Neural crest cell (in vitro differentiated cells): ENCODE measurements at regions not wholly inside any gene's neighbourhood (a gene's known extent, or its start where the extent isn't known, plus 50 kb on each side); places are given as distances from the start of the nearest gene placed in this dataset.

ENCODE experiments used
- DNase-seq: peaks from one replicate; pipeline ENCODE4 v3.0.0; 2021; ENCODE audit warnings: low read depth, mixed read lengths, low spot score
- H3K27ac Mint-ChIP-seq: one replicate; pipeline ENCODE4 v1.8.0; 2021; ENCODE audit warnings: mild to moderate bottlenecking, mixed read lengths; ENCODE audit not compliant: unreplicated experiment
- H3K27me3 Mint-ChIP-seq: 2 replicates; pipeline ENCODE4 v1.8.0; 2021; ENCODE audit warnings: low read depth, mild to moderate bottlenecking, mixed read lengths
- H3K36me3 Mint-ChIP-seq: 2 replicates; pipeline ENCODE4 v1.8.0; 2021; ENCODE audit warnings: low read depth, mild to moderate bottlenecking, mixed read lengths
- H3K4me1 Mint-ChIP-seq: 2 replicates; pipeline ENCODE4 v1.8.0; 2021; ENCODE audit warnings: mixed read lengths
- H3K4me3 Mint-ChIP-seq: one replicate; pipeline ENCODE4 v1.8.0; 2021; ENCODE audit warnings: mild to moderate bottlenecking, mixed read lengths
- H3K9me3 Mint-ChIP-seq: 2 replicates; pipeline ENCODE4 v1.8.0; 2021; ENCODE audit warnings: mixed read lengths
- CTCF ChIP-seq: fragments of 200-600 bp; sonication (generic); conservative IDR thresholded peaks from 2 replicates; pipeline ENCODE4 v1.5.0; 2021; ENCODE audit warnings: antibody characterized with exemption, mild to moderate bottlenecking

- H3K27ac Mint-ChIP-seq = peak overlapping the region; percentile 14
- peaks cover 10% of the 10 kb centered on the region for H3K4me1 Mint-ChIP-seq
- no peak for TF ChIP-seq CTCF
- no peaks in the 10 kb centered on the region for H3K27me3 Mint-ChIP-seq
- no peak overlapping the region for H3K4me3 Mint-ChIP-seq
- H3K9me3 Mint-ChIP-seq = peaks cover 9% of the 10 kb centered on the region
- no peak for DNase-seq
- H3K36me3 Mint-ChIP-seq = peaks cover 11% of the 10 kb centered on the region
Measured at GRCh38 chr6:163757520-163757919, 343.0 kb downstream of the QKI start.

- TF ChIP-seq CTCF = no peak
- Mint-ChIP-seq H3K4me3 (no peak overlapping the region), H3K9me3 (peaks cover 9% of the 10 kb centered on the region), H3K27me3 (no peaks in the 10 kb centered on the region), H3K27ac (no peak overlapping the region), H3K4me1 (peaks cover 18% of the 10 kb centered on the region), H3K36me3 (peaks cover 14% of the 10 kb centered on the region)
- DNase-seq = no peak
Measured at GRCh38 chr6:163756079-163756478, 341.6 kb downstream of the QKI start.

- no peaks in the 10 kb centered on the region for H3K27me3 Mint-ChIP-seq
- H3K36me3 Mint-ChIP-seq = peaks cover 14% of the 10 kb centered on the region
- no peak for DNase-seq
- H3K27ac Mint-ChIP-seq = no peak overlapping the region
- no peak overlapping the region for H3K4me3 Mint-ChIP-seq
- no peak for TF ChIP-seq CTCF
- peaks cover 22% of the 10 kb centered on the region for H3K4me1 Mint-ChIP-seq
- peaks cover 9% of the 10 kb centered on the region for H3K9me3 Mint-ChIP-seq
Measured at GRCh38 chr6:163754866-163755265, 340.3 kb downstream of the QKI start.

GRCh38 chr6:163753430-163753829 lies 338.9 kb downstream of the QKI start:
- no peak for TF ChIP-seq CTCF
- H3K9me3 Mint-ChIP-seq = peaks cover 9% of the 10 kb centered on the region
- H3K36me3 Mint-ChIP-seq = peaks cover 14% of the 10 kb centered on the region

GRCh38 chr6:163752446-163752845 lies 337.9 kb downstream of the QKI start:
- peaks cover 14% of the 10 kb centered on the region for H3K36me3 Mint-ChIP-seq
- no peak for TF ChIP-seq CTCF
- H3K27ac Mint-ChIP-seq = peak overlapping the region; percentile 64
- DNase-seq = no peak
- H3K27me3 Mint-ChIP-seq = no peaks in the 10 kb centered on the region
- no peak overlapping the region for H3K4me3 Mint-ChIP-seq
- H3K9me3 Mint-ChIP-seq = peaks cover 9% of the 10 kb centered on the region
- peaks cover 18% of the 10 kb centered on the region for H3K4me1 Mint-ChIP-seq

More at GRCh38 chr6:163753430-163753829, 338.9 kb downstream of the QKI start:
- DNase-seq = no peak
- Mint-ChIP-seq H3K4me3 (no peak overlapping the region), H3K4me1 (peaks cover 22% of the 10 kb centered on the region), H3K27me3 (no peaks in the 10 kb centered on the region), H3K27ac (no peak overlapping the region)
